ENCODE measurements at regions not wholly inside any gene's neighbourhood (a gene's known extent, or its start where the extent isn't known, plus 50 kb on each side); places are given as distances from the start of the nearest gene placed in this dataset.

DNA sequence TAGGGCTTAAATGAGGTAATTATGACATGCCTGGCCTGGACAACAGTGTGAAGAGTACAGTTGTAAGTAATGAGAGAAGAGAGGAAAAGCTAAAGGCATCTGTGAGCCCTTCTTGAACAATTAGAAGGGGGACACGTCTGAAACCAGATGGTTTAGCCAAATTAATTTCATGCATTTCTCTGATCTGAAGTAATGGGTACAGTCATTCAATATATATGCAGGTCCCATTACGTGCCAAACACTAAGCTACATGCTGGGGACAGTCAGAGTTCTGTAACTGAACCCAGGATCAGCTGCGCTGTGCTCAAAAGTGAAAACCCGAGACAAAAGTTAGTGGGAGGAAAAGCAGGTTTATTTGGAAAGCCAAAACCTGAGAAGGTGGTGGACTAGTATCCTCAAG lies 207.2 kb upstream of the TMTC1 start:
- Histone ChIP-seq H3K4me3 (ENCODE audit: low read depth, low read length) (no peak overlapping the region), H3K36me3 (ENCODE audit: control insufficient read depth, insufficient read depth, low read length) (no peaks in the 10 kb centered on the region), H3K27me3 (ENCODE audit: control insufficient read depth, insufficient read depth, low read length) (no peaks in the 10 kb centered on the region)
- FAIRE-seq (no peak), DNase-seq (ENCODE audit: low read depth) (no peak)
- TF ChIP-seq CTCF (IDR thresholded peaks at IDR 0.05; ENCODE audit: insufficient read depth, low read length, severe bottlenecking): no peak

GRCh38 chr12:29983851-29984250 lies 200.1 kb upstream of the TMTC1 start:
- no peaks in the 10 kb centered on the region for H3K36me3 ChIP-seq (ENCODE audit: control insufficient read depth, insufficient read depth, low read length)
- FAIRE-seq (no peak), DNase-seq (ENCODE audit: low read depth) (no peak)
- no peak overlapping the region for H3K4me3 ChIP-seq (ENCODE audit: low read depth, low read length)
- TF ChIP-seq CTCF (IDR thresholded peaks at IDR 0.05; ENCODE audit: insufficient read depth, low read length, severe bottlenecking): no peak
- H3K27me3 ChIP-seq (ENCODE audit: control insufficient read depth, insufficient read depth, low read length): no peaks in the 10 kb centered on the region

DNA sequence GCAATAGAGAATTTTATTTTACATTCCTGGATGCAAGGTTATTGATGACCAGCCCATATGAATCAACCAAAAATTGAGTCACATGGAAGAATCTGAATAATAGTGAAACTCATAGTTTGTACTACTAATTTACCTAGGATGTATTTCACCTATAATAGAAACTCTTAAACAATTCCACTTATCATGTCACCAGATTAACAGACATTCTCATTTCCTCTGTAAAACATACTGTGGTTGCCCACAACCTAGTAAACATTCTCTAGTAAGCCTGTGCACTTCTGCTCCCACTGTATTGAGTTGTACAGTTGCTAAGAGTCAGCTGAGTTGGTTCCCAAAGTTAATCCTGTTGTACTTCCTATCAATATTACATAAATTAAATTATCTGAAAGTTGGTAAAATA lies 196.6 kb upstream of the TMTC1 start:
- no peak for TF ChIP-seq CTCF (IDR thresholded peaks at IDR 0.05; ENCODE audit: insufficient read depth, low read length, severe bottlenecking)
- Histone ChIP-seq H3K36me3 (ENCODE audit: control insufficient read depth, insufficient read depth, low read length) (no peaks in the 10 kb centered on the region), H3K27me3 (ENCODE audit: control insufficient read depth, insufficient read depth, low read length) (no peaks in the 10 kb centered on the region), H3K4me3 (ENCODE audit: low read depth, low read length) (no peak overlapping the region)
- no peak for DNase-seq (ENCODE audit: low read depth)
- FAIRE-seq: no peak

DNA sequence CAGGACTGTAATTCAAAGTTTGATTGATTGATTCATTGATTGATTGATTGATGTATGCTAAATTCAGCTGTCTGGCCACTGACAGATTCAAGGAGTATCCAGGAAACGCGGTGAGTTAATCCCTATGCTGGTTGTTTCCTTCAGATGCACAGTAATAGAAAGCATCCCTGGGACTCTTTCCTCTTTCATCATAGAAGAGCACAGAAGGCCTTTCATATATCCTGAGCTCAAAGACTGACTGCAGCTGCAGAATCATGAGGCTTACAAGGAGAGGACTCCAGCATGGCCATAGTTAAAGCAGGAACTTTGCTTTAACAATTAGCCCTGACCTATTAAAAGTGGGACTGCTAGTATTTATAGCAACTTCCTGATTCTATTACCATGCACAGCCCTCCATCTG lies 187.7 kb upstream of the TMTC1 start:
- H3K27me3 ChIP-seq (ENCODE audit: control insufficient read depth, insufficient read depth, low read length): no peaks in the 10 kb centered on the region
- FAIRE-seq: no peak

GRCh38 chr12:29970501-29970900 lies 186.8 kb upstream of the TMTC1 start:
- FAIRE-seq: no peak
- H3K27me3 ChIP-seq (ENCODE audit: control insufficient read depth, insufficient read depth, low read length): no peaks in the 10 kb centered on the region
- no peak for DNase-seq (ENCODE audit: low read depth)
- H3K36me3 ChIP-seq (ENCODE audit: control insufficient read depth, insufficient read depth, low read length): no peaks in the 10 kb centered on the region
- no peak for TF ChIP-seq CTCF (IDR thresholded peaks at IDR 0.05; ENCODE audit: insufficient read depth, low read length, severe bottlenecking)
- H3K4me3 ChIP-seq (ENCODE audit: low read depth, low read length): no peak overlapping the region

More for the DNA sequence above, 187.7 kb upstream of the TMTC1 start:
- TF ChIP-seq CTCF (IDR thresholded peaks at IDR 0.05; ENCODE audit: insufficient read depth, low read length, severe bottlenecking): no peak
- no peak for DNase-seq (ENCODE audit: low read depth)
- Histone ChIP-seq H3K4me3 (ENCODE audit: low read depth, low read length) (no peak overlapping the region), H3K36me3 (ENCODE audit: control insufficient read depth, insufficient read depth, low read length) (no peaks in the 10 kb centered on the region)

GRCh38 chr12:29962276-29963035 lies 178.7 kb upstream of the TMTC1 start:
- DNase-seq (ENCODE audit: low read depth): no peak
- Histone ChIP-seq H3K36me3 (ENCODE audit: control insufficient read depth, insufficient read depth, low read length) (no peaks in the 10 kb centered on the region), H3K4me3 (ENCODE audit: low read depth, low read length) (no peak overlapping the region), H3K27me3 (ENCODE audit: control insufficient read depth, insufficient read depth, low read length) (no peaks in the 10 kb centered on the region)
- no peak for TF ChIP-seq CTCF (IDR thresholded peaks at IDR 0.05; ENCODE audit: insufficient read depth, low read length, severe bottlenecking)
- FAIRE-seq: no peak
